Skeletal muscle cell (primary cell): ENCODE measurements at regions not wholly inside any gene's neighbourhood (a gene's known extent, or its start where the extent isn't known, plus 50 kb on each side); places are given as distances from the start of the nearest gene placed in this dataset.
"Not testable (repeated sequence)": the region's sequence is repeated elsewhere in the genome, so short reads cannot be mapped to it uniquely, and the experiment has no call there.

Experiments used
- DNase-seq: peaks from one replicate; pipeline ENCODE4 v3.0.0-alpha.2; 2010; ENCODE audit warnings: low read depth
- H3K4me3 ChIP-seq: 2 replicates; pipeline ENCODE4 v1.5.1; 2011; ENCODE audit warnings: low read depth, mild to moderate bottlenecking, control low read depth, low read length, moderate library complexity

GRCh38 chr4:38392223-38392855 lies 271.7 kb upstream of the KLF3 start:
- DNase-seq, result no peak
- H3K4me3 ChIP-seq, result no peak overlapping the region

- H3K4me3 ChIP-seq, result no peak overlapping the region
- DNase-seq, result no peak
Measured at GRCh38 chr4:38396091-38396490, 267.9 kb upstream of the KLF3 start.

DNA sequence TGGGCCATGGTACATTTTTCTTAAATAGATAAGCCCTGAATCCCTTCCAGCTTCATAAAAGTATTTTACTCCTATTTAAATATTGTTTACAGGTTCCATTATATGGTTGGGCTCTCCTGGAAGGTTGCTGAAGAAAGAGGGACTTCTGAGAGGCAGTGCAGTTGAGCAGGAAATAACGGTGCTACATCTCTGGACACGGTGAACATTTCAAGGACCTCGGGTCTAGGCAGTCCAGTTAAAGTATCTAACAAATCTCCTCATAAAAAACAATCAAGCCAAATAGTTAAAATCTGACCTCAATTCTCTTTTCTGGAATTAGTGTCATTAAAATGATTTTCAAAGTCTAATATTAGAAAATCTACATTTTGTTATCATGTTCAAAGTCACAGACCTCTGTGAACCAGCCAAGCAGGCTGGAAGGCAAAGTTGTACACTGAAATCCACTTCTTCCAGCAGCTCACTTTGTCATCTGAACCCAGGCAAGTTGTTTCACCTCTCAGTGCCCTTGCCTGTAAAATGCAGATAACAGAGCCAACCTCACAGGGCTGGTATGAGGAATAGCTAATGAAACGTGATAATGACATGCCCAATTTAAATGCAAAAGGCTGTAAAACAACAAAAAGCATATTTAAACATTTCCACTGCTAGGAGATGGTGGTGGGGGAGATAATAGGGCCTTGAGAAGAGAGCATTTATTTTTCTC lies 267.0 kb upstream of the KLF3 start:
- DNase-seq, result no peak

GRCh38 chr4:38400946-38401345 lies 263.1 kb upstream of the KLF3 start:
- no peak for DNase-seq
- H3K4me3 ChIP-seq, result no peak overlapping the region

More for the DNA sequence above, 267.0 kb upstream of the KLF3 start:
- H3K4me3 ChIP-seq, result no peak overlapping the region

DNA sequence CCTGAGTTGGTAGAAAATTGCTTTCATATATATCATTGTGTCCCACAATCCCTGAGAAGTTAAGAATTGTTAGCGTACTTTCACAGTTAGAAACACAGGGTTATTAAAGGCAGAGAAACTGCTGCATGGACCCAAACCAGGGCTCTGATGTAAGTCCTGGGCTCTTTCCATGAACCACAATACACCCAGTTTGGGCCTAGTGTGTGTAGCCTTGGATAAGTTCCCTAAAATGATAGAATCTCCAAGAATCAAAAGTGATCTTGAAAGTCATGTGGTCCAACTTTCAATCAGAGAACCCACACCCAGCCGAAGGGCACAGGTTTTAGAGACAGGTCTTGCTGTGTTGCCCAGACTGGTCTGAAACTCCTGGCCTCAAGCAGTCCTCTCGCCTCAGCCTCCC lies 257.8 kb upstream of the KLF3 start:
- DNase-seq, result no peak
- H3K4me3 ChIP-seq, result no peak overlapping the region

GRCh38 chr4:38409852-38410251 lies 254.1 kb upstream of the KLF3 start:
- DNase-seq, result no peak
- no peak overlapping the region for H3K4me3 ChIP-seq

DNA sequence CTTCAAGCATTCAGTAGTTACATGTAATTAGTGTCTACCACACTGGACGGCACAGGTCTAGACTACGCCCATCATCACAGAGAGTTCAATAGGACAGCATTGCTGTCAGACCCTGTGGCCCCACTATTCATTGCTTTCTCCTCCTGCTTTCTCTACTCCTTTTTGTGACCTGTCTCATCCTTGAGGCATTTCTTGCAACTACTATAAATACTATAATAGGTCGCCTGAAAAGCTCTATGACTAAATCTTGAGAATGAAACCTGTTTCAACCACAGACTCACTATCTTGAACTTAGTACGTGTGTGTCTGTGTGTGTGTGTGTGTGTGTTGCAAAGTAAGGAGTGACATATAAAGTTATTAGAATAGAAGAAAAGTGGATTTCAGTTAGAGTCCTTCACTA lies 252.9 kb upstream of the KLF3 start:
- no peak overlapping the region for H3K4me3 ChIP-seq
- DNase-seq, result no peak

DNA sequence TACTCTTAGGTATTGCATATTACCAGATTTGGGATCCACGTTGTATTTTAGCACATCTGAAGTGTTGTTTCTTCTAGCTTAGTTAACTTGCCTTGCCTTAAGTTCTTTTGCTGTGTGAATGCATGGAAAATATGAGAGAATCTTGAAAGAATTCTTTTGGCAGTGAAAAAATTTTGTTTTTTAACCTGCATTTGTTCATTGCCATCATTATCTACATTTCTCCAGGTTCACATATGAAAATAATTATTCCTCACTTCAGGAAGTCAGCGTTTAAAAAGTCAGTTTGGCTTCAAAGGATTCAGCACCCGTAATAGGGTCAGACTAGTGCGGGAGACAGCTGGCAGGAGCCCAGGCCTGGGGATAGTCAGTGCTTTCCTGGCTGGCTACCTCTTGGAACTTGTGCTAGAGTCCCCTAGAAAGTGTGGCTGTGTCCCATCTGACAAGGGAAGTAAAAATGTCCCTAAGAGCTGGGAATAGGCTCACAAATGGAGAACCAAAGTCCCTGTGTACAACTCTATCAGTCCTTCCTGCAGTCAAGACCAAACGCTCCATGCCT lies 251.9 kb upstream of the KLF3 start:
- no peak overlapping the region for H3K4me3 ChIP-seq
- no peak for DNase-seq

GRCh38 chr4:38413524-38414341 lies 250.3 kb upstream of the KLF3 start:
- DNase-seq, result no peak
- H3K4me3 ChIP-seq, result no peak overlapping the region

GRCh38 chr4:38414410-38414809 lies 249.6 kb upstream of the KLF3 start:
- no peak for DNase-seq

DNA sequence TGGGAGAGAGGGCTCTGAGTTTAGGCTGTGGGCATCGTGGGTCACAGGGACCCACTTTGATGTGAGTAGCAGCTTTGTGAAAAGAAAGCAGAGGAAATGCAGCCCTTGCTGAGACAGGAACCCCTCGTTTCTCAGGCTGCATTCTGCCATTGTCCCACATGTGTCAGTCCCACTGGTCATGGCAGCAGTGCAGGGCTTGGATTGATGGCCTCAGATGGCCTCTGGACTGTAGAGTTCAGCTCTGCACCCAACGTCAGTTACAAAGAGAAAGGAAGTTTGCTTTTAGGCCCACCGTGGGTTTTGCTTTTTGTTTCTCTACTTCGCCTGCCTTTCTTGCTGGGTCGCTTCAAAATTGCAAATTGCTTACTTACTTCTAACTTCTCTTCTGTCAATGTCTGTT lies 248.3 kb upstream of the KLF3 start:
- H3K4me3 ChIP-seq, result no peak overlapping the region
- no peak for DNase-seq

More at GRCh38 chr4:38414410-38414809, 249.6 kb upstream of the KLF3 start:
- no peak overlapping the region for H3K4me3 ChIP-seq

GRCh38 chr4:38416450-38417014 lies 247.5 kb upstream of the KLF3 start:
- H3K4me3 ChIP-seq, result no peak overlapping the region
- DNase-seq, result no peak

- H3K4me3 ChIP-seq, DNase-seq: not testable (repeated sequence)
Measured at GRCh38 chr4:38420254-38420653, 243.7 kb upstream of the KLF3 start.

GRCh38 chr4:38422850-38423249 lies 241.1 kb upstream of the KLF3 start:
- DNase-seq, result no peak
- H3K4me3 ChIP-seq, result no peak overlapping the region

- DNase-seq, result no peak
- no peak overlapping the region for H3K4me3 ChIP-seq
Measured at GRCh38 chr4:38424151-38424871, 239.7 kb upstream of the KLF3 start.

GRCh38 chr4:38426532-38426931 lies 237.5 kb upstream of the KLF3 start:
- DNase-seq, result no peak
- no peak overlapping the region for H3K4me3 ChIP-seq

GRCh38 chr4:38430841-38431240 lies 233.2 kb upstream of the KLF3 start:
- no peak overlapping the region for H3K4me3 ChIP-seq
- no peak for DNase-seq

GRCh38 chr4:38442073-38442788 lies 221.8 kb upstream of the KLF3 start:
- H3K4me3 ChIP-seq, result no peak overlapping the region
- DNase-seq, result no peak
